GM21786 (cell line): ENCODE measurements at regions not wholly inside any gene's neighbourhood (a gene's known extent, or its start where the extent isn't known, plus 50 kb on each side); places are given as distances from the start of the nearest gene placed in this dataset.
"Not testable (repeated sequence)": the region's sequence is repeated elsewhere in the genome, so short reads cannot be mapped to it uniquely, and the experiment has no call there.

Experiments
- ATAC-seq: cut with Tn5 transposase; IDR thresholded peaks from one replicate; pipeline ENCODE4 v1.9.1; 2021; ENCODE audit not compliant: unreplicated experiment

- no peak for ATAC-seq
These were observed 382.5 kb upstream of the ADGRL3 start for GRCh38 chr4:60817609-60818008.

- no peak for ATAC-seq
These were observed 377.1 kb upstream of the ADGRL3 start for GRCh38 chr4:60822986-60823385.

GRCh38 chr4:60840020-60840419, 360.1 kb upstream of the ADGRL3 start:
- no peak for ATAC-seq

GRCh38 chr4:60846678-60847077, 353.4 kb upstream of the ADGRL3 start:
- ATAC-seq: no peak

GRCh38 chr4:60847614-60848013, 352.5 kb upstream of the ADGRL3 start:
- no peak for ATAC-seq

GRCh38 chr4:60857130-60857753, 342.9 kb upstream of the ADGRL3 start:
- ATAC-seq: no peak

- no peak for ATAC-seq
These were observed 336.7 kb upstream of the ADGRL3 start for GRCh38 chr4:60863442-60863841.

- ATAC-seq: no peak
These were observed 334.9 kb upstream of the ADGRL3 start for GRCh38 chr4:60865273-60865672.

- ATAC-seq: no peak
These were observed 331.7 kb upstream of the ADGRL3 start for GRCh38 chr4:60868232-60868960.

GRCh38 chr4:60879135-60879701, 320.9 kb upstream of the ADGRL3 start:
- no peak for ATAC-seq

- ATAC-seq: no peak
These were observed 315.5 kb upstream of the ADGRL3 start for GRCh38 chr4:60884587-60884986.

- ATAC-seq: no peak
These were observed 315.1 kb upstream of the ADGRL3 start for GRCh38 chr4:60885011-60885410.

- ATAC-seq: no peak
These were observed 309.4 kb upstream of the ADGRL3 start for GRCh38 chr4:60890743-60891142.

GRCh38 chr4:60891947-60892346, 308.2 kb upstream of the ADGRL3 start:
- ATAC-seq: no peak

GRCh38 chr4:60897415-60897814, 302.7 kb upstream of the ADGRL3 start:
- no peak for ATAC-seq

GRCh38 chr4:60905162-60905561, 295.0 kb upstream of the ADGRL3 start:
- ATAC-seq: no peak

- no peak for ATAC-seq
These were observed 289.0 kb upstream of the ADGRL3 start for GRCh38 chr4:60911127-60911526.

GRCh38 chr4:60913002-60913401, 287.1 kb upstream of the ADGRL3 start:
- no peak for ATAC-seq

- no peak for ATAC-seq
These were observed 286.5 kb upstream of the ADGRL3 start for GRCh38 chr4:60913671-60914070.

- ATAC-seq: not testable (repeated sequence)
These were observed 278.4 kb upstream of the ADGRL3 start for GRCh38 chr4:60921735-60922134.

- ATAC-seq: no peak
These were observed 277.1 kb upstream of the ADGRL3 start for GRCh38 chr4:60923075-60923474.

- ATAC-seq: no peak
These were observed 273.5 kb upstream of the ADGRL3 start for GRCh38 chr4:60926624-60927023.
